GM04504 (cell line): ENCODE measurements at regions not wholly inside any gene's neighbourhood (a gene's known extent, or its start where the extent isn't known, plus 50 kb on each side); places are given as distances from the start of the nearest gene placed in this dataset.

Experiments used
- DNase-seq: peaks from one replicate; pipeline ENCODE4 v3.0.0-alpha.2; 2012; ENCODE audit warnings: low read depth

DNA sequence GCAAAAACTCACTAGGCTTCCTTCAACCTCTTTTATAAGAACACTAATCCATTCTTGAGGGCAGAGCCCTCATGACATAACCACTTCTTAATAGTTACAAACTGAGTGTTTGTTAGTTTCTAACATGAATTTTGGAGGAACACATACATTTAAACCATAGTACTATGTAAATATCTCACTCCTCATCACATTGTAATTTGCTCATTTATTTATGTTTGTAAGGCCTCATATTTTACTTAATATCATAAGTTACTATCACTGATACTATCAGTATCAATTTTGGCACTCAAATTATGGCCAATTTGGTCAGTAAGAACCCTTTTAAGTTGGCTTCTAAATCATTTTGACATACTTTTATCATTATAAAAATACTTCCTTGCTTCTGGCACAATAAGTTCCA is 603.1 kb downstream of the ZEB2 start:
- no peak for DNase-seq

DNA sequence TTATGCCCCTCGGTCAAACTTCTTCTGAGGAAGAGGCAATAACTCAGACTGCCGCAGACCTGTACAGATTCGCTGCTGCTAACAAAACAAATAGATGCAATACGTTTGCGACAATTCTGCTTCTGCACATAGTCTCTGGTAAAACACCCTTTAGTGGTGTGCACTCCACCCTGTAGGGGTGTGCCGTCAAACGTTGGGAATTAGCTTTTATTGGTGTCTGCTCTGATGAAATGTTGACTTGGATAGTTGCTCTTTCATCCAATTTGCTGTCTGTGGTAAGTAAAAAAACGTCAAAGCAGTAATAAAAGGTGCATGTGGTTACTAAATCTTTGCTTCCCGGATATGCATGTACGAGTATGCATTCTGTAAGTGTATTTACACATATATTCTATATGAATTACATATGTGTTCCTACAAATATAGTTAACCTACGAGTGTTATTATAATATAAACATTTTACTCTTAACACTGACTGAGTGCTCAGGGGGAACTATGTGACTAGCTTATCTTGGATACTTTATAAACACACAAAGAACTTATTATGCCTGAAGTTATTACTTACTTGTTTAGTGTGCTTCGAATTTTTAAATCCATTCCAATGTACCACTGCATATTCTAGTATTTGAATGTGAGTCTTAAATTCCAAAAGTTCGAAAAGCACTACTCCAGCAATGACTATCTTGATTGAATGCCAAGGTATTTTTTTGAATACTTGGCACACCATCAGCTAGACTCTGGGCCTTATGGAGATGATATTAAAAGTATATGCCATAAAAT is 610.2 kb downstream of the ZEB2 start:
- DNase-seq = no peak

DNA sequence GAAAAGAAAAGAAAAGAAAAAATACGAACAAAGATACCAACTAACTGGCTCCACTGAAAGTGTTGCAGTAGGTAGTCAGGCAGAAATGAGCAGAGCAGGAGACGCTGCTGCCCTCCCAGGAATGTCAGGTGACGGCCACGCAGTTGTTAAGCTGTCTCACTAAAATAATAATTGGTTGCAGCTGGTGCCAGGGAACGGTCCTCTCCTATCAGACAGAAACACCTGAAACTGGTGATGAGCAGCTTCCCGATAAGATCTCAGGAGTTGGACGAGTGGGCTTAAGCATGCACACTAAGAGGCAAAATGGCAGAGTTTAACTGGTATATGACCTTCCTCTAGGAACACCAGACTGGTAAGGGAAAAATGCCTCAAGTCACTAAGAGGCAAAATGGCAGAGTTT is 611.1 kb downstream of the ZEB2 start:
- DNase-seq = no peak

DNA sequence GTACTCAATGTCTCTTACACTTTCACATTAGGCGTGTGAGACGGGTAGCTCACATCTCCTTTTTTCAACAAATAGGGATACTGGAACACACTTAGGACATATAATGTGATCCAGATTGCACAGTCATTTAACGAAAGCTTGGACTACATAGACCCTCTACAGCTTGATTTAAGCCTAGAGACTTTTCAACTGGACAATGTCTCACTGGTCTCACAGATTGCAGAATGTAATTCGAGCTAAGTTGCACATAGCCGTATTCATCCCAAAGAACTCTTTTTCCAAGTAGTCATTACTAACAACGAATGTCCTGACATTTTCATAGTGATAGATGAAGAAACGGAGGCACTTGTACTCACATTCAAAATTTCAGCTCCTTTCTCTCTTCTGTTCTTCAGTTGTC is 612.1 kb downstream of the ZEB2 start:
- DNase-seq = peak; percentile 38

DNA sequence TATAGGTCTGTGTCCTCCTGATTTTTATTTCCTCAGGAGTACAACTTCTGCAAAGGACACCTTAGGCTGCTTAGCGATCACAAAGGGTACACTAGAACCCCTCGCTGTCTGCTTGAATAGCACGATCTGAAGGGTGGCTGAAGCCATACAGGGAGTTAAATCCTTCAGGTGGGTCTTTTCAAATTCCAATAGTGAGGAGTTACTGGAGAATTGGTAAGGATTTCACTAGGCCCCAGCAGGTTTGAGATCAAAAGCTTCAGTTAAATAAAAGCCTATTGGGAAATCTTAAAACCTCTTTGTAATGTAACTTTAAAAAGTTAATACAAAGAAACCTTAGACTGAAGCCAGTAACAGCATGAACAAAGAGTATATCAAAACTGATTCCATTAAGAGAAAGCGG is 613.1 kb downstream of the ZEB2 start:
- DNase-seq = no peak

DNA sequence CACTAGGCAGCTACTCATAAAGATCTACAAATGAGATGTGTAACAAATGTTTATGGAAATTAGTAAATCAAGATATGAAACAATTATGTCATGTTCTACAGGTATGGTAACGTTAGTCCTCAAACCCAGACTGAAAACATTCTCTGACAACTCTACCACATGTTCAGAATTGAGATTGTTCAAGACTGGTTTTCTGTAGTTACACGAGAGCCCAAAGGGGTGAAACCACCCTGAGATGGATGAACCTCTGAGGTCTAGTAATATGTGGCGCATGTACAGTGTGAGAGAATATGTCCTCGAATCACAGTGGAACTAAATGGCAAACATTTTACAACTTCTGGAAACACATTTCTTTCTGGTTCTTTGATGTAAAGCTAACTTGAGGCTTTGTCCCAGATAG is 614.3 kb downstream of the ZEB2 start:
- DNase-seq = no peak

DNA sequence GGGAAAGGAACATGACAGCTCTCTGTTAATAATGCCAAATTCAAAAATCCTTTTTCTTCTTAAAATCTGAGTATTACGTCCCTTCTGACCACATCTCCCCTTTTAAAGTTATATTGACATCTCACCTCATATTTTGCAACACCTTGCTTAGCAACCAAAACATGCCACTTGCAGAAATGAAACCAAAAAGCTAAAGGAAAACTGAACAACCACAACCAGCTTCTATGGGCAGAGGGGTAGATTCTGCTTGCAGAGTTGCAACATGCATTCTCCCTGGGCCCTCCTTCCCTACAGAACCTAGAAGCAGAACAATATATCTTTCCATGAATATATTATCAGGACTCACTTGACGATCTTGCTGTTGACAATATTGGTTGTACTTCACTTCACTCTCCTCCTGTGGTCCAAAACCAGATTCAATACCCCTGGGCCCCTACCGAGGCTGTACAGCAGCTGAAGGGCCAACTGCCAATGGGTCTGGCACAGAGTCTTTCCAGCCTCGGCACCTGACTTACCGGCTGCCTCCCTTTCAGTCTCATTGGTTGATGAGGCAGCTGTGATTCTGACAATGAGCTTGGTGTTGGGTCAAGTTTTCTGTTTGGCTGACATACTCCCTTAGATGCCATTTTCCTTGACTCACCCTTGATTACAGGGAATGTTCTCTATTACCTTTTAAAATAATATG is 616.6 kb downstream of the ZEB2 start:
- no peak for DNase-seq

DNA sequence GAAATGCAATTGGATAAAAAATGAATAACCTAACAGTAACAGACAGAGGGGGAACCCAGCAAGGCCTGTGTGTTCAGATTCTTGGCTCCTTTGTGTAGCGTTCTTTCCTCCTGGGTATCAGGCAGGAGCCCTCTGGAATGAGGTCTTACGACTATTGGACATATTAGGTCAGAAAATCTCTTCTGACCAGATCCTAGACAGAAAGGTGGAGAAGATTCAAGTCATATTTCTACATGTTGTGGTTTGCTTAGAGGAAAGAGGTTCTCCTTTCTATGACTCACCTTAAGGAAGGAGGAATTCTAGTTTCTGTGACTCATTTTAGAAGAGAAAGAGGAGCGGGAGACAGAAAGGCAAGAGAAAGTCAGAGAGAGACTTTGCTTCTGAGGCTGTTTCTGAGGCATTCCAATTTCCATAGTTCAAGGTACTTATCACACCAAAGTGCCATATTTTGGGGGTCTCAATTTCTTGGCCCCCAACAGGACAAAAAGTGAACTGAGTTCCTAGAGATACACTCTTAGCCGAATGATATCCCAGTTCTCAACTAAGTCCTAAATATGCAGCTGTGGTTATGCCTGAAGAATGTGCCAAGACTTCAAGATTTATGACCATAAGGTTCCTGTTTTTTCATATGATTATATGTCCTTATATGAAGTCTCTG is 618.6 kb downstream of the ZEB2 start:
- peak; percentile 54 for DNase-seq

DNA sequence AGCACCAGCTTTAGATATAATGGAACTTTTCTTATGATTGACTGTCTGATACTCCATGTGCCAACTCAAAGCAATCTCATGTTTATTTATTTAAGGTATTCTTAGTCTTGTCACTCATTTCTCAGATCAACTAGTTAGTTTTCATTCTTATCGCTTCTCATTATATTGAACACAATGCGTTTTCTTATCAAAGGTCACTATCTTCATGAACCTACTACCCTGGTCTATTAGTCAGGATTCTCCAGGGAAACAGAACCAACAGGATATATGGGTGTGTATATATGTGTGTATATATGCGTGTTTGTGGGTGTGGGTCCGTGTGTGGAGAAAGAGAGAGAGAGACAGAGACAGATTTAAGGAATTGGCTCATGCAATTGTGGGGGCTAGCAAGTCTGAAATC is 619.9 kb downstream of the ZEB2 start:
- DNase-seq = no peak

DNA sequence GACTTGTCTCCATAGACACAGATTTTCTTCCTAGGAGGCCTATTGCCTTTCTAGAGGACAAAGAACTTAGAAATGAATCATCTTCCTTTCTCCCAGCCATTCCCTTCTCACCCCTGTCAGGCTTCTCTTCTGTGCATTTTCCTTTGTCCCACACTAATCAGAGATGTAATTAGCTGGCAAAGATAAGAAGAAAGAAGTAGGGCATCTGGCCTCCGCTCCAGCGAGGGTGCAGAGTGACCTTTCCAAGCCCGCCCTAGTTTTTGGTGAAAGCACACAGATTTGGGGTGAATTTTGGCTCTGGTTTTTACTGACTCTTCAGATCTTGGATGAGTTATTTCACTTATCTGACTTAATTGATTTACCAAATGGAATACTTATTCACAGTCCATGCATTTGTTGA is 626.5 kb downstream of the ZEB2 start:
- DNase-seq = no peak

DNA sequence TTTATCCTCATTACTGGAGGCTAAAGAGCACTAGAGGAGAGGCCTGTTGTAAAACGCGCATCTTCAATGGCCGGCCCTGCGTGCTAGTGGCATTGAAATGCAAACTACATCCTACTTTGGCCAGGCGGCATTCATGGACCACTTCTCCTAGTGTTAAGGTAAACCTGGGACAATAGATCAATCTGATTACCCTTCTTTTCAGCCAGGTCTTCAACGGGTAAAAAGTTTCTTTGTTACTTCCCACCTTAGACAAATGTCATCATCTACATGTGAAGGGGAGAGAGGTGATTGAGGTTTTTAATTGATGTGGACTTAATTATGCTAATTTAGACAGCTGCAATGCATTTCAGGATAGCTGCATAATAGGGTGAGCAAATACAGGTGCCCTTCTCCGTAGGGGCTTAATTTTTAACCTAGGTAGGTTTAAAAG is 628.0 kb downstream of the ZEB2 start:
- DNase-seq = no peak

DNA sequence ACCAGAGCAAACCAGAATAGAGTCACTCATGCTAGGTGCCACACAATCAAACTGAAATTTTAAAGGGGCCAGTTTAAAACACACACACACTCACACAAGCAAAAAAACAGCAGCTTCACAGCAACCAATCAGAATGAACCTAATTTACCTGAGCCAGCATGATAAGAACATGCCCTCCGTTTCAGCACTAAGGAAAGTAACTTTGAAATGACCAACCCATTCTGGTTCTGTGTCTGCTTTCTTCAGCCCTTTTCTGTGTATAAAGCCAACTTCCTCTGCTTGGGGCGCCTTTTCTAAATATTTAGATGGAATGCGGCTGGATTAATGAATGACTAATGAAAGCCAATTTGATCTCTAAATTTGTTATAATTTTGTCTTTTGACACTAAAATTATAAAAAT is 629.1 kb downstream of the ZEB2 start:
- no peak for DNase-seq

DNA sequence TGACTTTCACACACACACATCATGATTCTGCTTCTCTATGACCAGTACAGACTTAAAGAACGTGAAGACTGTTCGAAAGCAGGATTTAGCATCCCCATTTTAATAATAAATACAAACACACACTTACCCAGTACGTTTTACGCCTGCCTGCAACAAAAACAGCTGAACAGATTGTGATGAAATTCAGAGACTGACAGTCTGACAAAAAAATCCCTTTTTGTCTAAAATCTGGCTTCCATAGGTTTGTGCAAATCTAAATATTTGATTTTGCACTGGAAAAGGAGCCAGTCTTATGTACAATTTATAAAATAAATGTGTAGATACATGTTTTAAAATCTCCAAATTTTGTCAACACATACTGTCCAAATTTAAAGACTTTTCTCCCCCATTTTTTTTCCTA is 630.7 kb downstream of the ZEB2 start:
- DNase-seq = no peak

DNA sequence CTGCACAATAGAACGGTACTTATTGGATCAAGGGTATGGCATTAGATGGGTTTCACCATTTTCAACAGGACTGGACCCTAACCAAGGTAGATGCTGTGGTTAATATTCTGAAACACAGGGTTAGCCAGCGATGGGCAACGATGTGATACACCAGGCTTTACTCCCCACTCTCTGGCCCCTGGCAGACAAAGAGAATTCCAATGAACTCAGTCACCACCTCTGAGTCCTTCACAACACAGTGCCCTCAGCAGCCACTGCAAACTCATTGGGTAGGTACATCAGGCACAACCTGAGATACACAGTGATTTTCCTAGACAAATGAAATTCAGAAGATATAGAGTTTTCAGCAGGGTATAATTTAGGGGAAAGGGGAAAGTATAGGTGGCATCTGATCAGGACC is 634.5 kb downstream of the ZEB2 start:
- DNase-seq = no peak

DNA sequence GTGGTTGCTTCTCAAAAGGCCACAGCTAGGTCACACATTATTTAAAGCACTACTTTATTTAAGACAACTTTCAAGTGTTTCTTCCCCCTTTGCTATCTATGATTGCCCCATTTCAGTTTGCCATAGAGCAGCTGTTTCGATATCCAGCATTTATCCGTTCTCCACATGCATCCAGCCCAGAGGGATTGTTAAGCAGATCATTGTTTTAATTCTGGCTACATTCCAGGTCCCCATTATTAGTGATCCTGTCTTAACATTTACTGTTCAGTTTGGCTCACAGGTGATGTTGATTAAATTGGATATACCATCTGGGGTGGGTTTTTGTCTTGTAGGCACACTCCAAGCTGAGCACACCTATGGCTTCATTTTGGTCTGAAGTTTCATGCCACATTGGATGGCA is 638.7 kb downstream of the ZEB2 start:
- no peak for DNase-seq

DNA sequence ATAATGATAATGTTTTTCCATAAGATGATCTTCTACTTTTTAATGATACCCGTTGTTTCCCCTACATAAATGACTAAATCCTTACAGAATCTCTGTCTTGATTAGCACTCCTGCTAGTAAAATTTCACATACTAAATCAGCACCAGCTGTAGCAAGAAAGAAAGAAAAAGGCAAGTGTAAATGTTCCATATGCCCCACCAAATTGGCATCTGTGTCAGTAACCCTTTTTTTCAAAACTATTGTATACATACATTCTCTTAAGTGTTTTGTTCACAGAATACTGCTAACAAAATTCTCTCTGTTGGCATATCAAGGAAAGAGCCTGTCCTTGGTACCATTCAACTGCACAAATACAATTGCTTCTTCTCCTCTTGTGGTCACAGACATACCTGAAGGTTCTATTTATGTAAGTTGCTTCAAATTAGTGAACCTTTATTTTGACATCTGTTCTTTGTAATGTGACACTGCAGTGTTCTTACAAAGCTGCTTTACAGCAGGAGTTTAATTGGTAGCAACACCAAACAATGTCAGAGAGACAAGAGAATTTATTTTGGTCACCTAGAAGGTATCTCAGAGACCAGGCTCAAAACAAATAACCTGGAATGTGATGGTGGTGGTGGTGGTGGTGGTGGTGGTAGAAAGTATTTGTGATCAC is 641.9 kb downstream of the ZEB2 start:
- DNase-seq = no peak

DNA sequence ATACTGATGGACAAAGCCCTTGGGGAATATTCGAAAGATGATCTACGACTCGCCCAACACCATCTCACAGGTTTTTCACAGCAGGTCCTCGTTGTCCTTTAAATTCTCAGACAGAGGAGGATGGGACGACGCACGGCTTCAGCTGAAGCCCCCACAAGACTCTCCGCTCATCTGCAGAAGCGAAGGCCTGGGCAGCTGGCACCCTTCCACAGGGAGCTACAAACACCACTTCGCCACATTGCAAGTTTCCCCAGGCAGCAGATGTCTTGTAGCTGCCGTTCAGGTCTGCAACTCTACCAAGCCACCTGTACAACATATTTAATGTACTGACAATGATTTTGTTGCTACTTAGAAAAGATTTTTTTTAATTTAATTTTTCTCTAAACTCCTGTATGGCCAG is 642.9 kb downstream of the ZEB2 start:
- DNase-seq = no peak

DNA sequence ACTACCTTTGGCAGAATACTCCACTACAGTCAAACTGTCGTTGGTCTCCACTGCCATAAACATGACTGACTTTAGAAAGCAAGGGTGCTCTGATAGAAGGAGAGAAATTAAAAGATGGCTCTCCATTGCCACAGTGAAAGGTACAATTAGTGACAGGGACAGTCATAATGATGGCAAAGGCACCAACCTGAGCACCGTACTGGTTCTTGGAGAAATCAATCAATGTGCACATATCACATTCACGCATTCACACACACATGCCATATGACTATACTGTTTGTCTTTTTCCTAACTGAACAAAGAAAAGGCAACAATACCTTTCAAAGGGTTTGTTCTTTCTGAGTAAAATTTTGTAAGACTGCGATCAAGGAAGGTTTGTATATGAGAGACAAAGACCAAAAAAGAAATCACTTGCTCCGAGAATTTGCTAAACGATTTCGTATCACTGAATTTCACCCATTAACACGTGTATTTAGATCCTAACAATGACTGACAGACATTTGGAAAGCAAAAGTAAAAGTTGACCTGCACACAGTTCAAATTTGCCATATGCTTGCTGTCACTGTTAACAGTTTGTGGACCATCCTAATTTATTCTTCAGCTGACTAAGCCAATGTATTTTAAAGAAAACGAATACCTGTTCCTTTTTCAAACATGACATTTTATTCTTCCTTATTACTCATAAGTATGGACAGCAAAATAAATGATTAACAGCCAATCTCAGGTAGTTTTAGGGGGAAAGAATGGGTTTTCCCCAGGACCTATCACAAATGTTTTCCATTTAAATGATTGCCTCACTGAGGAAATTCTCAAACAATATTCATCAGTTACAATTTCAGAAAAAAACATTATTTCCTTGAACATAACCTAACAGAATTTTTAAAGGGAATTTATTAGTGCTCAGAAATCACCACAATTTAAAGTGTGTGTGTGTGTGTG is 644.4 kb downstream of the ZEB2 start:
- no peak for DNase-seq

DNA sequence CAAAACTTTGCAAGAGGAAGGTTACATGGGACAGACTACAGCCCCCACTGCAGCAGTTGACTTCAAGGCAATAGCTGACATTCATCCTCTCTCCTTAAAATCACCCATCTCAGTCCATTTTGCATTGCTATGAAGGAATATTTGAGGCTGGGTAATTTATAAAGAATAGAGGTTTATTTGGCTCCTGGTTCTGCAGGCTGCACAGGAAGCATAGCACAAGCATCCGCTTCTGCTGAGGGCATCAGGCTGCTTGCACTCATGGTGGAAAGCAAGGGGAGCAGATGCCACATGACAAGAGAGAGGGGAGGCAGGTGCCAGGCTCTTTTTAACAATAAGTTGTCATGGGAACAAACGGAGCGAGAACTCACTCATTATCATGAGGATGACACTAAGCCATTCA is 646.0 kb downstream of the ZEB2 start:
- no peak for DNase-seq

DNA sequence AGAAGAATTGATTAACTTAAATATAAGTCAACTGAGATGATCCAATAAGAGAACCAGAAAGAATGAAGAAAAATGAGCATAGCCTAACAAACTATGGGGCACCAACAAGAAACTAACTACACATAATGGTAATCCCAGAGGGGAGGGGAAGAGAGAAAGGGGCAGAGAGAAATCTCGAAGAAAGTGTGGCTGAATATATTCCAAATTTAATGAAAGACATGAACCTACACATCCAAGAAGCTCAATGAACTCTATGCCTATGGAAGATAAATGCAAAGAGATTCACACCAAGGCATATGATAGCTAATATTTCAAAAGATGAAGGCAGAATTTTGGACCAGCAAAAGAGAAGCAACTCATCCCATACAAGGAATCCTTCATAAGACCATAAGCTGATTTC is 649.2 kb downstream of the ZEB2 start:
- DNase-seq = no peak

DNA sequence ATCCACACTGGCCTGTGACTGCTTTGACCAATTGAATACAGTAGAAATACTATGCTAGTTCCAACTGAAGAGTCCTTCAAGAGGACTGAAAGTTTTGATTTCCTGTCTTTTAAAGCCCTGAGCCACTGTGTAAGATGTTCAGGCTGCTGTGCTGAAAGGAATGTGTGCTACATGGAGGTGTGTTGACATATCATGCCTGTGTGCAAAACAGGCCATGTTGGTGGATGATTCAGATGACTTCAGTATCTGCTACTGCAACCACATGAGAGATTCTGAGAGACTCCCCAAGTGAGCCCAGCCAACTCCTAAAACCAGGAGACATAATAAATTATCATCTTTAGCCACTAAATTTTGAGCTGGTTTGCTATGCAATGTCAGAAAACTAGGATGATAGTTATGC is 662.9 kb downstream of the ZEB2 start:
- no peak for DNase-seq

DNA sequence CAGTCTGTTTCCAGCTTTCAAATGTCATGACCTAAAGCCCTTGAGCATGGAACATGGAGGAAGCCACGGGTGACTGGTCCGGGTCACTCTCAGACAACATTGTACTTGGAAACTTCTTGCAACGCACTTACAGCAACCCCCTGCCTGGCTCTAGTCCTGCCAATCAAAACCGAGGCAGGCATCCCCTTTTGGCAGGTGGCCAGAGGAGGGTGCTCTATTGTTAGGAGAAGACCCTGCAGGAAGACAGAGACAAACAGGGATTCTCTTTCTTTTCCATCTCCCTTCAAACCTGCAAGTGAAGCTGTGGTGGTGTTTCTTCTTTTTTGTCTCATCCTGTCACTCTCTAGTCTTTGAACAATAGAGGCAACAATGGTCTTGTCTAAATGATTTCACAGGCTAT is 667.2 kb downstream of the ZEB2 start:
- no peak for DNase-seq
